Activated CD8-positive, alpha-beta memory T cell treated with anti-CD3 and anti-CD28 coated beads for 48 hours (primary cell): ENCODE measurements at regions not wholly inside any gene's neighbourhood (a gene's known extent, or its start where the extent isn't known, plus 50 kb on each side); places are given as distances from the start of the nearest gene placed in this dataset.

Experiments
- DNase-seq, 3 experiments: peaks; one replicate each; pipeline ENCODE4 v3.0.0-alpha.2; 2020; ENCODE audit warnings: low read depth in 2 of 3, low spot score in 2 of 3

- DNase-seq: peak; percentile 77 to 93 (median 84)
Observed at GRCh38 chr1:181142096-181142958, 53.8 kb downstream of the IER5 start.

- DNase-seq: no peak
Observed at GRCh38 chr1:181143102-181143859, 54.8 kb downstream of the IER5 start.

GRCh38 chr1:181144238-181144637 lies 55.7 kb downstream of the IER5 start:
- DNase-seq: no peak

GRCh38 chr1:181148636-181149035 lies 60.1 kb downstream of the IER5 start:
- no peak for DNase-seq

GRCh38 chr1:181149326-181150125 lies 61.0 kb downstream of the IER5 start:
- DNase-seq: no peak

DNA sequence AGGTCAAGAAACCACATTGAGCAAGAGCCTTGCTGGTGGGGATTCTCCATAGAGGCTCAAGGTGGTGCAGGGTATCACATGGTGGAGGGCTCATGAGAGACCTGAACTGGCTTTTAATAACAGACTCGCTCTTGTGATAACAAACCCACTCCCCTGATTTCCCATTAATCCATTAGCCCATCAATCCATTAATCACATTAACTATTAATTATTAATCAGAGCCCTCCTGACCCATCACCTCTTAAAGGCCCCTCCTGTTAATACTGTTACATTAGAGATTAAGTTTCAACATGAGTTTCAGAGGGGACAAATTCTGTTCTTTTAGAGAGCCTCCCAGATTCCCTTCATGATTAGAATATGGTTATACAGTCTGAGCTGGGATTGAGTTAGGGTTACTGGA lies 61.8 kb downstream of the IER5 start:
- no peak for DNase-seq

GRCh38 chr1:181150842-181151241 lies 62.3 kb downstream of the IER5 start:
- no peak for DNase-seq

DNA sequence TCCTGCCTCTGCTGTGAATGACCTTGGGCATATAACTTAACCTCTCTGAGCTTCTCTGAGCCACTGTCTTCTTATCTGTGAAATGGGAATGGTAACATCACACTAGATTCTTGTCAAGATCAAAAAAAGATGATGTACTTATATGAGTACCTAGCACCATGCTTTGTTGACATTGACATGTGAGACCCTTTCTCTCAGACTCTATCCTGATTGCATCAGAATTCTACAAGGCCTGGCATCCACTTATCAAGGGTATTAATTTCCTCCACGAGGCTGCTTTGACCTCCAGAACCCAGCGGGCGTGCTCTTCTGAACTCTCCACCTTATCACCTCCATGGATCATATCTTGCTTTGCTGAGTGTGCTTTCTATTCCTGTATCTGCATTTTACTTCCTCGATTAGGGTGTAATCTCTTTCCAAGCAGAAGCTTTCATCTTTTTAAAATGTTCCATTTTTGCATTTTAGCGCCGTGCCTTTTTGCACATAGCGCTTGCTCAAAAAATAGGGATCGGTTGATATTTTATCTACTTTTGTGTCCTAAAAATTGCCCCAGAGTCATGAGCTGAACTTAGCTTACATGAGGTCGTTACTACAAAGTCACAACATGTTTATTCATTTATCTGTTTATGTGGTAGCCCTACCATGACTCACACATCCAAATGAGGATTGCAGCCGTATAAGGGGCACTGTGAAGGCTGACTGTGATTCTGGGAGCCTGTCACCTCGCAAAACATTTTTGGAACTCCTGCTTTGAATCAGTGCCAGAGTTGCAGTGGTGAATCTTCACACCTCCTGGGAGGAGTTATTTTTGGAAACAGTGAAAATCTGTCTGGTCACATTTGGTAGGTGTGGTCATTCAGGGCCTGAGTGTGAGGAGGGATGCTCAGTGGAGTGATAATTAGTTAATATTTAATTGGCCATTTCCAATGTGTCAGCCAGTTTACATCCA lies 63.2 kb downstream of the IER5 start:
- no peak for DNase-seq

GRCh38 chr1:181152892-181153633 lies 64.6 kb downstream of the IER5 start:
- no peak for DNase-seq

DNA sequence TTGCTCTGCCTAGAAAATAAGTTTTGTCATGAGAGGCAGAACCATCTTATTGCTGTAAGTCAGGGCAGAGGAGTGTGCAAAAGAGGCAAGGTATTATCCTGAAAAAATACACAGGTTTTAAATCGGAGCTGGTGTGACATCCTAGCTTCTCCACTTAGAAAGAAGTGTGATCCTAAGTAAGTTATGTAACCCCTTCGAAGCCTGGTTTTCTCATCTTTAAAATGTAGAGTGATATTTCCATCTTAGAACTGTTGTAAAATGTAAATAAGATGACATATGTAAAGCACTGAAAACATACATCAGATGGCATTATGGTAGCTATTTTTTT lies 65.1 kb downstream of the IER5 start:
- no peak for DNase-seq

GRCh38 chr1:181155339-181155738 lies 66.8 kb downstream of the IER5 start:
- DNase-seq: no peak

DNA sequence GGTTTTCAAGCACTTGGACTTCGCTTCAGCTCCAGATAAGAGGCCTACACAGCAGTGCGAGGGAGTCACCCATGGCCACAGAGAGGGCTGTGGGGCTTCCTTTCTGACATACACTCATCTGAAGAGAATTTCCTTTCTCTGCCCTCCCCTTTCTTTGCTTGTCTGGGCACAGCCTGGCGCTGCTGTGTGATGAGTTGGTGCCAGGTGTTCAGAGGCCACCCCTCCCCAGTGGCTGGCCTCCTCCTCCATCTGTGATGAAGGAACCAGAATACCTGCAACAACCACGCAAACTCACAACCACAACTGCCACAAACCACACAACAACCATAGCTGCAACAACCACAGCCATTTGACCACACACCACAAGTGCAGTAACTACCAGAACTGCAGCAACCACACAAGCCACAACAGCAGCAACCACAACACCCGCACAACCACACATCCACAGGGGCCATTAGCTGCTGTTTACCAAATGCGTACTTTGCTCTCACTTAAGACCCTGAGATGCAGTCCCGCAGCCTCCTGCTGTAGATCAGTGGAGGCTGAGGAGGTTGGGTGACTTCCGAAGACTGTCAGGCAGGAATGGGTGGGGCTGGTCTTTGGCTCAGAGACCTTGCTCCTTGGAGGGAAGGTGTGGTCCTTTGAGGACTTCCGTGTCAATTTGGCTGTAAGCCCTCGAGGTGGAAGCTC lies 71.1 kb downstream of the IER5 start:
- peak in 1 of 3 experiments; percentile 40 for DNase-seq

GRCh38 chr1:181160322-181160721 lies 71.8 kb downstream of the IER5 start:
- DNase-seq: no peak

DNA sequence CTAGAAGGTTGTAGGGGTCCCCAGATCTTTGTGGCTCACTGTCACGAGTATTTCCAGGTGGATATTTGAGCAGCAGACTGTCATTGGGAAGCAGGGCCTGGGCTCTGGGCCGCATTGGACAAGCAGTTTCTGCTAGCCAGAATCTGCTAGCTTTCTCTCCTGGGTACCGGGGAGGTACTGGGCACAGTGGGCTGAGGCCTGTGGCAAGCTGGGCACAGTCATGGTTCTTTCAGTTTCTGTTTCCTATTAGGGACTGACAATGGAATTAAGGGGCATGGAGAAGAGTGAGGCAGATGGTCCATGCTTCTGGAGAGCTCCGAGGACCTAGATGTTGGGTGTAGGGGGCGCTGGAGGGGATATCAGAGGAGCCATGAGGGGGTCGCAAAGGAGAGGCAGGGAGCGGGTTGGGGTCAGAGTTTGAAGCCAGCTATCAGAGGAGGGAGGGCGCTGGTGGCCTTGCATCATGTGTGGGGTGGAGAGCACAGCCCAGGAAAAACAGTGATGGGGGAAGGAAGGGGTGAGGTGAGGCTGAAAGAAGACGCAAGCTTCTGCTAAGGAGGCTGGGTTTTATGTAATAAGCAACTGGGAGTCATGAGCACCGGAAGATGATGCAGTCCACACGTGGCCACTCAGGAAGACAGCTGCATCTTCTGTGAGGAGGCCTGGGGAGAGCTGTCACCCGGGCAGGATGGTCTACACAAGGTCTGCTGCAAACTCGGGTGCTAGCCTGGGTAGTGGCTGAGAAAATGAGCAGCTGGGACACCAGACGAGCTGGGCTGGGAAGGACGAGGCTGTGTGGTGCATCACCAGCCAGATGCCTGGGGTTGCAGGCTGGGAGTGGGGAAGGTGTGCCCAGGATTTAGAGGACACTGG lies 72.7 kb downstream of the IER5 start:
- no peak for DNase-seq

DNA sequence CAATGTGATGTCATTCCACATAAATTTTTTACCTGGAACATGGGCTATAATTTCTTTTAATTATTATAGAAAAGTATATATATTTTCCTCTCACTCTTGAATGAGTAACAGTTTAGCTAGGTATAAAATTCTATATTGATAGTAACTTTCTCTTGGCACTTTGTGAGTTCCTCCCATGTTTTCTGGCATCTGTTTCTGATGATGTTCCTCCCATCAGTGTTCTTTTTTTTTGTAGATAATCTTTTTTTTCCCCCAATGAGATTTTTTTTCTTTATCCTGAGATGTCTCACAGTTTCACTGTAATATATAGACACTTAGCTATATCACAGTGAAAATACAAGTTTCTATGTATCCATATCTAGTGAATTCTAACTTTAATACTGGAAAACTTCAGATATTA lies 75.2 kb downstream of the IER5 start:
- no peak for DNase-seq

DNA sequence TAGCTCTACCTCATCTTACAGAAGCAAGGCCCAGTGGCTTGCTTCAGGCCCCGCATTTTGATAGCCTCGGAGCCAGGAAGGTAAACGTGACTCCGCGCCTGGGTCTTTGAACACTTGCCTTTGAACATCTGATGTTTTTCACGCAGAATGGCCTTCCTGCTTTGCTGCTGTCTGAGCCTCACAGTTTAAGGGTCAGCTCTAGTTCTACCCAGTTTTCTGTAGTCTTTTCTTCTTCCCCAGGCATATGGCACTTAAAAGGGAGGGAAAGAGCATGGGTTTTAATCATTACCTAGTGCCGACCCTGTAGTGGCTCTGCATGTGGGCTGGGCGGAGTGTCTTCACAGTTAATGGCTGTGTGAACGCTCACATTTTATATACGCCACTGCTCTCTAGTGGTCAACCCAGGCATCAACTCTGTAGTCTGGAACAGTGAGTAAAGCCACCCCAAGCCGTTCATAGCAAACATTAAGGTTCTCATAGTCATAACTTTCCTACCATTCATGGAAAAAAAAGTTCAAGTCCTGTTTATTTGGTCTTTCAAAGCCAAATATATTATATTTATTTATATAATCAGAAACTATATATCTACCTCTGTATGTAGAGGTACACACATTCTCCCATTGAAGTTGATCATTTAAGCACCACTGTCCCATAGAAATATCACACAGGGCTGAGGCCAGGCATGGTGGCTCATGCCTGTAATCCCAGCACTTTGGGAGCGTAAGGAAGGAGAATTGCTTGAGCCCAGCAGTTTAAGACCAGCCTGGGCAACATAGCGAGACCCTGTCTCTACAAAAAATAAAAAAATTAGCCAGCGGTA lies 78.1 kb downstream of the IER5 start:
- DNase-seq: no peak

- DNase-seq: no peak
Observed at GRCh38 chr1:181169281-181169865, 80.9 kb downstream of the IER5 start.
